HUDEP-2 (cell line): ENCODE measurements at regions not wholly inside any gene's neighbourhood (a gene's known extent, or its start where the extent isn't known, plus 50 kb on each side); places are given as distances from the start of the nearest gene placed in this dataset.

ENCODE experiments used
- DNase-seq, 76 experiments: peaks; one replicate each; lab custom pipeline; 2025; ENCODE audit not compliant: unreplicated experiment in 76 of 76; lab: John Stamatoyannopoulos, UW

GRCh38 chr9:19946441-19947109 is 157.7 kb upstream of the SLC24A2 start:
- DNase-seq = no peak

- no peak for DNase-seq
Observed at GRCh38 chr9:19941874-19942273, 153.0 kb upstream of the SLC24A2 start.

- no peak for DNase-seq
Observed at GRCh38 chr9:19940811-19941535, 152.1 kb upstream of the SLC24A2 start.

DNA sequence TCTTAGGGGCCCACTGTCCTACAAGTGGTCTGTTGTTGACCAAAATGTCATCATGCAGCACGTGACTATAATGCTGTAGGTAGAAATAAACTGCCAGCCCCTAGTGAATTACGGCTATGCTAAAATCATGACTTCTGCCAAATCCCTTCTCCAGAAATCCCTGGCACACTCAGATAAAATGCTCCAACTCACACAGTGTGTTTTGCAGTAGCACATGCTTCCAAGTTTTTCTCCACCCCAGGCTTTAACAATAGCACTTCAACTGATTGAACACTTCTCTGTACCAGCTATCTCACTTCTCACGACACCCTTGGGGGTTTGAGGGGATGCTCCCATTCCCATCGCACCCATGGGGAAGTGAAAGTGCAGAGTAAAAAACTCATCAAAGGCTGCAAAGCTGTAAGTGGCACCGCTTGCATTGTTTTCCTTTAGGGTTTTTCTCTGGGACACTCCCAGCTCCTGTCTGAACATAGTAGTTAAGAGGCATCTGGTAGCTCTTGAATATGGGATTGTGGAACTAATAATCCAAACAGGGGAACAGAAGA is 151.0 kb upstream of the SLC24A2 start:
- DNase-seq = no peak

GRCh38 chr9:19938990-19939733 is 150.3 kb upstream of the SLC24A2 start:
- DNase-seq = no peak

DNA sequence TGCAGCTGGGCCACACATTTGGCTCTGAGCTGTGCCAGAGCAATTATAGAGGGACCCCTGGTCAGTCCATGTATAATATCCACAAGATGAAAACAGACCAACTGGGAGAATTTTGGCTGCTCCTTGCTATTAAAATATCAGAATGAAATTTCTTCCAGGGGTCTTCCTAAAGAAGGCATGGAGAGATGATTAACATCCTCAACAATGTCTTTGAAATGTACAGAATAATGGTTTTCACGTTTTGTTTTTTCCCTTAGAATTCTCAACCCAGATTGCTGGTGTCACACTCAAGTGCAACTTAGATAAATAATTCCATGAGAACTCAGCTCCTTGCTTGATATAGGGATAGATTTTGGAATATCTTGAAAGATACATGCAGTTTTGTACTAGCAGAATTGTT is 148.3 kb upstream of the SLC24A2 start:
- no peak for DNase-seq

- DNase-seq = no peak
Observed at GRCh38 chr9:19936598-19936997, 147.8 kb upstream of the SLC24A2 start.

- DNase-seq = no peak
Observed at GRCh38 chr9:19935422-19935821, 146.6 kb upstream of the SLC24A2 start.

GRCh38 chr9:19934301-19934871 is 145.5 kb upstream of the SLC24A2 start:
- DNase-seq = no peak

- DNase-seq = no peak
Observed at GRCh38 chr9:19931098-19931890, 142.5 kb upstream of the SLC24A2 start.

GRCh38 chr9:19927560-19927959 is 138.7 kb upstream of the SLC24A2 start:
- no peak for DNase-seq

DNA sequence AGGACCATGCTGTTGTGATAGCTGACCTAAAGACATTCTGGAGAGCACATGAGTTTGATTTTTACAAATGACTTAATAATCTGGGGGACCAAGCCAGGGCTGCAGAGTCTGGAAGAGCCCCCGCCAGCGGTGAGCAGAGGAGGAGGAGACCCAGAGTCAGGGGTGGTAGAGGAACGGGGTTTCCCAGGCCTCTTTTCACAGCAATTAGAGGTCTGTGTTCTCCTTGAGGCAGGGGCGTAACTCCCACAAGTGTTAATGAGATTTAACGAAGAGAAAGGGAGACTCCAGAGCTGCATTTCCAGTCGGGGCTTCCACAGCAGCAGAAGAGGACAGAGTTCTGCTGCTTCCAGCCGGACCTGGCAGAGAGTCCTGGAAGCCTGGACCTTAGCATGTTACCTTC is 137.9 kb upstream of the SLC24A2 start:
- no peak for DNase-seq

DNA sequence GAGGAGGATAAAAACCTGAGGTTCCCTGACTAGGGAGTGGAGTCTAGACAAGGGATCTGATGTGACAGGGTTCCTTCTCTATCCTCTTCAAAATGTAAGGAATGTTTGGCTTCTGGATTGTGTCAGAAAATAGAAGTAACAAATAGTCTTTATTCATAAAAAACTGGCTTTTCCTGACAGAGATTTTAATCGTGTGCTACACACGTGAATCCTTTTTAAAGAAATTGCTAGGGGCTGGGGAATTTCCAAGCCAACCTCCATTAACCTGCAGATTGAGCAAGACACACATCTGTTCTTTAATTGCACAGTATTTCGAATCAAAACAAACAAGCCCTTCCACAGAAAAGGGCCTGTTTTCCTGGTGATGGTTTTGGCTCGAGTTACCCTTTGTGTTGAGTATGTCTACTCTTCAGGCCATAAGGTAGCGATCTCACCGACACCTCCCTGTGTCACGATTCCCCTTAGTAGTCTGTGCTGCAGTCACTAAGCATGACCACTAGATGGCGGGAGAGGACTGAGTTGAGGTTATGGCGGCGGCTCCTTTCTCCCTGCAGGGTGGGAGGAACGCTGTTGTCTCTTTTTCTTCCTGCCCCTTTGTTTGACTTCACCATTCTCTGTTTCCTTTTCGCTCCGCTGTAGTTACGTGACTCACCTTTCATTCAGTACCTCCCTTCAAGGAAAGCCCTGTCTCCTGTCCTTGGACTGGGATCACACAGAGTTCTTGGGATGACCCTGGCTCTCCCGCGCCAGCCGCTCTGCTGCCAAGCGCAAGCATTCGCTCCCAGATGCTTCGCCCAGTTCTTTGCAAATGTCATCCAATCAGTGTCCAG is 137.1 kb upstream of the SLC24A2 start:
- DNase-seq = peak in 60 of 76 experiments; percentile 5 to 78 (median 38)

DNA sequence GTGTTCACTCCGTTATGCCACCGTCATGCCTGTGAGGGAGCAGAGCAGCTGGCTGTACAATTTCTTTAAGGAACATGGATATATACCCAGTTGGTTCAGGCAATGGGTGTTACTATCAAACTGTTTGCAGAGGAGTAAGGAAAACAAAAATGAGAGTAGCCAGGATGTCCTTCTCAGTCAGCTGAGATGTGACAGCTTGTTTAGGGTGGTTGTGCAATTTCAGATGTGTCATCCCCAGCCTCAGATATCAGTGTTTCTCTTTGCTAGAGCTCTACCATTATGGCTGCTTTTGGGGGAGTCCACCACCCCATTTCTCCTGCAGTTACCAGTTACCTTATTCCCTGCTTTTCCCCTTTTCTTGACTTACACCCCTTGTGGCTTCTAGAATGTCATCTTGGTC is 135.2 kb upstream of the SLC24A2 start:
- DNase-seq = no peak

DNA sequence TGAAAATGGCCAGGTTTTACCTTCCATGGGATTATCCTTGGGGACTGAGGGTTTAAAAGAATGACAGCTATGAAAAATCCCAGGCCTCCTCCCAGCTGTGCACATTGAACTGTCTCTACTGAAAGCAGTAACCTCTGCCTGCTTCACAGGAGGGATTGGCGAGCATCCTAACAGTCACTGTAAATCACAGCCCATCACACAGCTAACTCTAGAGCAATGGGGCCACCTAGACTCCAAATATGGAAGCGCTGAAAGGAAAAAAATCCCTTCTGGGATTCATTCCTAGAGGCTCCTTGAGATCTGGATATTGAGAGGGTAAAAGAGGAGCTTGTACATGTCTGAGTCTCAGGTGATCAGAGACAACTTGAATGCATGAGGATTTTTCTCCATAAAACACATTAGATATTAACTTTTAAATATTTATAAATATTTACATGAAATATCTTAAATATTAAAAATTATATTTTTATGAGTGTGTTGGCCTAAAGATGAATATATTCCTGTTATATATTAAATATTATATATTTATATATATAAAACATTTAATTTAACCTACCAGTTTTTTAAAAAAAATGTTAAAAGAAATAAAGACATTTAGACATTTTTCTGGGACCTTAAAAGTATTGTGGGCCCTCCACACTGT is 133.8 kb upstream of the SLC24A2 start:
- DNase-seq = peak in 10 of 76 experiments; percentile 2 to 33 (median 8)

GRCh38 chr9:19920401-19920800 is 131.6 kb upstream of the SLC24A2 start:
- no peak for DNase-seq

- DNase-seq = peak in 1 of 76 experiments; percentile 2
Observed at GRCh38 chr9:19918630-19919029, 129.8 kb upstream of the SLC24A2 start.

- no peak for DNase-seq
Observed at GRCh38 chr9:19914044-19914443, 125.2 kb upstream of the SLC24A2 start.

- no peak for DNase-seq
Observed at GRCh38 chr9:19913151-19913550, 124.3 kb upstream of the SLC24A2 start.
